GM12891 (cell line): ENCODE measurements at regions not wholly inside any gene's neighbourhood (a gene's known extent, or its start where the extent isn't known, plus 50 kb on each side); places are given as distances from the start of the nearest gene placed in this dataset.

Experiments
- POLR2AphosphoS5 ChIP-seq: IDR thresholded peaks from 2 replicates; pipeline ENCODE4 v1.6.1; 2011; ENCODE audit warnings: low read depth, low read length, control low read depth
- TAF1 ChIP-seq: IDR thresholded peaks from 2 replicates; pipeline ENCODE4 v1.6.1; 2011; ENCODE audit warnings: low read depth, low read length, control low read depth

DNA sequence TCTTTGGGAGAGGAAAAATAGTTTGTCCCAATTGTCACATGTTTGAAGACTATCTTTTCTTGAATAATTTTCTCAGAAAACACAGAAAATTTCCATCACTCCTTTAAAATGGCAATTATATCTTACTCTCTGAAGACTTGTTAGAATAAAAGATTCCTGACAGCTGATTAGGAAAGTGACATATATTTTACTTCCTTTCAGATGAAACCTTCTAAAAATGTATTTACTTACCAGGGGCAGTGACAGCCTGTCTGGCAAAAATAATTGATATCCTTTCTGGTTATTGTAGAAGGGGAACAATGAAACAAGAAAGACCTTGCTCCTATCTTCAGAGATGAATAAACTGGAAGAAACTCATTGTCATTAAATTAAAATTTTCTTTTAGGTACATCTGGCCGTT lies 483.3 kb upstream of the GOLIM4 start:
- TF ChIP-seq TAF1, result no peak
- no peak for TF ChIP-seq POLR2AphosphoS5
